ENCODE measurements at regions not wholly inside any gene's neighbourhood (a gene's known extent, or its start where the extent isn't known, plus 50 kb on each side); places are given as distances from the start of the nearest gene placed in this dataset.

- H4K5ac ChIP-seq (ENCODE audit: insufficient read length, low read depth, low read length): no peak overlapping the region
- Mint-ChIP-seq H3K4me1 (no peaks in the 10 kb centered on the region; a peak in 1 of 4 replicates), H3K27me3 (ENCODE audit: low read depth) (no peaks in the 10 kb centered on the region), H3K36me3 (ENCODE audit: insufficient read depth in 1 of 3, low read depth in 3 of 3) (no peaks in the 10 kb centered on the region), H3K4me3 (no peak overlapping the region), H3K9me3 (no peaks in the 10 kb centered on the region), H3K27ac (no peak overlapping the region)
- H3K9ac ChIP-seq (ENCODE audit: extremely low read depth, insufficient read length, low read length): no peak overlapping the region
- no peak overlapping the region for H3K14ac ChIP-seq (ENCODE audit: insufficient read depth, low read length)
- no peak overlapping the region for H4K91ac ChIP-seq (ENCODE audit: insufficient read length, low read depth, low read length)
- no peak for TF ChIP-seq CTCF (conservative IDR thresholded peaks at IDR 0.05)
- H3T11ph ChIP-seq (ENCODE audit: low read length): no peak overlapping the region
- H2BK20ac ChIP-seq (ENCODE audit: low read depth, low read length, poor library complexity, severe bottlenecking): no peak overlapping the region
- H2BK15ac ChIP-seq (ENCODE audit: low read depth, low read length): no peak overlapping the region
- WGBS (ENCODE audit: extremely low coverage, insufficient read length, low lambda C conversion rate): no CpG with 5 or more reads among the region's 1 CpG
- no peak overlapping the region for H2BK5ac ChIP-seq (ENCODE audit: insufficient read length, low read length)
- H3K79me1 ChIP-seq (ENCODE audit: insufficient read depth, low read depth, low read length, poor library complexity, severe bottlenecking): no peaks in the 10 kb centered on the region
- no peak overlapping the region for H3K23ac ChIP-seq (ENCODE audit: insufficient read length, low read depth, low read length)
- H3K56ac ChIP-seq (ENCODE audit: insufficient read length, low read depth, low read length): no peak overlapping the region
- no peaks in the 10 kb centered on the region for H4K20me1 ChIP-seq (ENCODE audit: control insufficient read depth, insufficient read depth, insufficient read length)
- H3K23me2 ChIP-seq (ENCODE audit: insufficient read length, low read depth, low read length, poor library complexity, severe bottlenecking): no peaks in the 10 kb centered on the region
- H3K27me3 ChIP-seq (ENCODE audit: insufficient read depth, low read length): no peaks in the 10 kb centered on the region
- H3K18ac ChIP-seq (ENCODE audit: insufficient read length, low read depth, low read length): no peak overlapping the region
- no peak overlapping the region for H2AK5ac ChIP-seq (ENCODE audit: insufficient read length, low read length)
- no peak overlapping the region for H4K8ac ChIP-seq (replicated peaks; ENCODE audit: insufficient read length, low read depth, low read length)
- no peak overlapping the region for H2BK12ac ChIP-seq (ENCODE audit: insufficient read length, low read depth, low read length)
- H2BK120ac ChIP-seq (ENCODE audit: low read depth, low read length, poor library complexity, severe bottlenecking): no peak overlapping the region
- no peaks in the 10 kb centered on the region for H3K9me3 ChIP-seq (ENCODE audit: control insufficient read depth, low read depth, low read length)
- H3K4ac ChIP-seq (ENCODE audit: low read depth, low read length): no peak overlapping the region
- no peak overlapping the region for H3K27ac ChIP-seq (ENCODE audit: insufficient read length, low read depth, low read length)
- H3K4me2 ChIP-seq (ENCODE audit: insufficient read depth, insufficient read length, low read length): no peak overlapping the region
- H2AFZ ChIP-seq (ENCODE audit: low read length): no peak overlapping the region
- no peak for DNase-seq
- no peaks in the 10 kb centered on the region for H3K79me2 ChIP-seq (ENCODE audit: insufficient read depth, low read length)
- no peaks in the 10 kb centered on the region for H3K4me1 ChIP-seq (ENCODE audit: insufficient read depth, low read length)
Measured at GRCh38 chr10:108812296-108812695, 1111.0 kb downstream of the XPNPEP1 start.

Data from H9 (cell line).